Body of pancreas (tissue), 4 donors: ENCODE measurements at regions not wholly inside any gene's neighbourhood (a gene's known extent, or its start where the extent isn't known, plus 50 kb on each side); places are given as distances from the start of the nearest gene placed in this dataset.

ENCODE experiments used
- ATAC-seq: fragments of 150-250 bp; one replicate; pipeline ENCODE4 v1.9.1; 2016
- DNase-seq, 4 donors: peaks; one replicate each; pipeline ENCODE4 v3.0.0-alpha.2; 2019
- H3K27ac ChIP-seq, 4 donors: fragments of 200-600 bp; sonication (generic); 1 replicate in 3 of 4; 2 replicates in 1 of 4; pipeline versions ENCODE4 v1.5.1 to v1.6.1; 2016 to 2019; ENCODE audit warnings: mild to moderate bottlenecking in 1 of 4, mixed read lengths in 1 of 4, moderate library complexity in 1 of 4
- H3K27me3 ChIP-seq, 2 donors: fragments of 200-600 bp; sonication (generic); one replicate each; pipeline ENCODE4 v1.6.0; 2016; ENCODE audit warnings: mild to moderate bottlenecking in 1 of 2
- H3K36me3 ChIP-seq, 2 donors: fragments of 200-600 bp; sonication (generic); replicated peaks in 1 of 2; 2 replicates each; pipeline ENCODE4 v1.5.1; 2016; ENCODE audit warnings: low read depth in 2 of 2; ENCODE audit not compliant: insufficient read depth in 1 of 2
- H3K4me1 ChIP-seq: fragments of 200-600 bp; sonication (generic); one replicate; pipeline ENCODE4 v1.6.0; 2016
- H3K4me3 ChIP-seq, 2 donors: fragments of 200-600 bp; sonication (generic); 1 replicate in 1 of 2; 2 replicates in 1 of 2; pipeline ENCODE4 v1.5.1; 2016 to 2019
- H3K9me3 ChIP-seq, 3 donors: fragments of 200-600 bp; sonication (generic); 1 replicate in 2 of 3; 2 replicates in 1 of 3; pipeline ENCODE4 v1.5.1; 2016
- CTCF ChIP-seq, 7 experiments: fragments of 450-650 bp in 4 of 7; fragments of 200-600 bp in 3 of 7; sonication (generic) in 3 of 7; IDR thresholded peaks; one replicate each; pipeline ENCODE4 v1.5.1; 2016 to 2019; ENCODE audit warnings: antibody characterized with exemption in 7 of 7
- POLR2A ChIP-seq, 3 donors: fragments of 450-650 bp; IDR thresholded peaks; one replicate each; pipeline ENCODE4 v1.6.1; 2016; ENCODE audit warnings: antibody characterized with exemption in 3 of 3, mild to moderate bottlenecking in 2 of 3
- whole genome bisulfite sequencing, 2 donors: methylation state at CpG; one replicate each; pipeline ENCODE4 v1.1.5; 2017; 5-methylcytosine and 5-hydroxymethylcytosine counted together
- intact Hi-C: fragments of 100-400 bp; cut with DNase I; formaldehyde crosslinking; loops from one replicate; pipeline ENCODE4 v1.15.1; 2023

GRCh38 chr12:98358144-98358543 is 157.2 kb upstream of the TMPO start:
- Histone ChIP-seq H3K27ac (no peak overlapping the region), H3K27me3 (no peaks in the 10 kb centered on the region), H3K4me1 (no peaks in the 10 kb centered on the region), H3K9me3 (no peaks in the 10 kb centered on the region), H3K36me3 (no peaks in the 10 kb centered on the region), H3K4me3 (no peak overlapping the region)
- ATAC-seq (no peak), DNase-seq (no peak)
- 59 to 61% methylated on average over 2 of the region's 2 CpGs for WGBS, 2 donors
- intact Hi-C loops: no loop called here
- TF ChIP-seq CTCF (IDR thresholded peaks at IDR 0.05): no peak
- TF ChIP-seq POLR2A (IDR thresholded peaks at IDR 0.05): no peak

DNA sequence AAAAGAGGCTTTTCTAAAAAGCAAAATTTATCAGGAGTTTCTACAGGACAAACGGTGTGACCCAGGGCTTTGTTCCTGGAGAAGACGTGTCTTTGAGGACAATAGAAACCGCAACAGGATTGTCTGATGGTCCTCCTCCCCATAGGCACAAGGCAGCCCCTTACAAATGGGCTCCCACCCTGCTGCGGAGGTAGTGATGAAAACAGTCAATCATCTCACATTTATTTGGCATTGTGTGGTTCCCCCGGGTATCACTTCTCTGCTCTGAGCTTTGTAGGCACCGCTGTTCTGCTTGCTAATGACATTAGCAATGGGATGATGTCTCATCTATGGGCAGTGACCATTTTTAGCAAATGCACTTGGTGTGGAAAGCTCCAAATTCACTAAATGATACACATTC is 155.5 kb upstream of the TMPO start:
- no peak for TF ChIP-seq CTCF (IDR thresholded peaks at IDR 0.05)
- no peak for TF ChIP-seq POLR2A (IDR thresholded peaks at IDR 0.05)
- 68 to 71% methylated on average over 6 of the region's 6 CpGs for WGBS, 2 donors
- H3K27ac ChIP-seq: no peak overlapping the region
- H3K27me3 ChIP-seq: no peaks in the 10 kb centered on the region
- no peaks in the 10 kb centered on the region for H3K9me3 ChIP-seq
- no peak for ATAC-seq
- H3K4me3 ChIP-seq: no peak overlapping the region
- no peaks in the 10 kb centered on the region for H3K36me3 ChIP-seq
- no peaks in the 10 kb centered on the region for H3K4me1 ChIP-seq
- intact Hi-C loops: no loop called here
- DNase-seq: no peak

GRCh38 chr12:98360401-98360800 is 155.0 kb upstream of the TMPO start:
- no peak for TF ChIP-seq CTCF (IDR thresholded peaks at IDR 0.05)
- no peak for TF ChIP-seq POLR2A (IDR thresholded peaks at IDR 0.05)
- intact Hi-C loops: no loop called here
- H3K9me3 ChIP-seq: no peaks in the 10 kb centered on the region
- DNase-seq (no peak), ATAC-seq (no peak)
- WGBS, 2 donors: 50 to 69% methylated on average over 3 of the region's 3 CpGs
- H3K36me3 ChIP-seq: no peaks in the 10 kb centered on the region
- H3K27me3 ChIP-seq: no peaks in the 10 kb centered on the region
- H3K27ac ChIP-seq: no peak overlapping the region
- H3K4me1 ChIP-seq: no peaks in the 10 kb centered on the region
- no peak overlapping the region for H3K4me3 ChIP-seq

DNA sequence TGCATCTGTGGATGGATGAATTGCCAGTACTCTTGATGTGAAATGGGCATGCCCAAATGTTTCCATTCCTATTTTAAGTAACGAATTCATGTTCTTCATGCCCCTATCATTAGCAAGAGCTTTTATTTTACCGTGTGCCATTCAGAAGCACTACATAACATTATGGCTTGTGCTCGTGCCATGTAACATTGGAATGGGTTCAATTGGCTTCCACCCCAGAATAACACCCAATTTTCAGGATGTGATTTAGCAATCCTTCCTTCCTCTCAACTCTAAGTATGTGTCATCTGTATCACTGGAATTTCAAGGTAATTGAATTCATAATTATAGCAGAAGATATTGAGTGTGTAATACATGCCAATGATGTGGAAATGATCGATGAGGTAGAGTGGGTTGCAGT is 145.8 kb upstream of the TMPO start:
- no peak for ATAC-seq
- Histone ChIP-seq H3K4me3 (no peak overlapping the region), H3K9me3 (no peaks in the 10 kb centered on the region), H3K27me3 (no peaks in the 10 kb centered on the region), H3K36me3 (no peaks in the 10 kb centered on the region), H3K4me1 (peaks cover 9% of the 10 kb centered on the region), H3K27ac (no peak overlapping the region)
- intact Hi-C loops: no loop called here
- TF ChIP-seq CTCF (IDR thresholded peaks at IDR 0.05) (no peak), POLR2A (IDR thresholded peaks at IDR 0.05) (no peak)
- no peak for DNase-seq
- WGBS, 2 donors: 74 to 75% methylated on average over 4 of the region's 4 CpGs

GRCh38 chr12:98370976-98371375 is 144.4 kb upstream of the TMPO start:
- WGBS, 2 donors: 82 to 86% methylated on average over 1 of the region's 1 CpG
- ATAC-seq: no peak
- Histone ChIP-seq H3K4me3 (no peak overlapping the region), H3K27ac (no peak overlapping the region), H3K9me3 (no peaks in the 10 kb centered on the region), H3K4me1 (peaks cover 9% of the 10 kb centered on the region), H3K36me3 (no peaks in the 10 kb centered on the region), H3K27me3 (no peaks in the 10 kb centered on the region)
- no peak for DNase-seq
- intact Hi-C loops: loop anchor here (10.0 kb wide), 1 partner anchor 1226 kb away; no protein-coding TSS in a partner anchor
- no peak for TF ChIP-seq POLR2A (IDR thresholded peaks at IDR 0.05)
- TF ChIP-seq CTCF (IDR thresholded peaks at IDR 0.05): no peak
